HG03457 (cell line): ENCODE measurements at regions not wholly inside any gene's neighbourhood (a gene's known extent, or its start where the extent isn't known, plus 50 kb on each side); places are given as distances from the start of the nearest gene placed in this dataset.

Experiments used
- ATAC-seq: cut with Tn5 transposase; IDR thresholded peaks from one replicate; pipeline ENCODE4 v1.9.1; 2021; ENCODE audit warnings: moderate number of reproducible peaks; ENCODE audit not compliant: unreplicated experiment

- no peak for ATAC-seq
Observed at GRCh38 chr11:109856928-109857327, 236.3 kb upstream of the ZC3H12C start.

GRCh38 chr11:109857637-109858036 is 235.6 kb upstream of the ZC3H12C start:
- no peak for ATAC-seq

- ATAC-seq = no peak
Observed at GRCh38 chr11:109858152-109858551, 235.0 kb upstream of the ZC3H12C start.

- no peak for ATAC-seq
Observed at GRCh38 chr11:109859045-109859724, 234.0 kb upstream of the ZC3H12C start.

GRCh38 chr11:109862835-109863234 is 230.4 kb upstream of the ZC3H12C start:
- no peak for ATAC-seq

GRCh38 chr11:109864151-109864661 is 229.0 kb upstream of the ZC3H12C start:
- peak; percentile 93 for ATAC-seq

GRCh38 chr11:109864834-109865547 is 228.2 kb upstream of the ZC3H12C start:
- ATAC-seq = no peak

- no peak for ATAC-seq
Observed at GRCh38 chr11:109865548-109866186, 227.5 kb upstream of the ZC3H12C start.

- no peak for ATAC-seq
Observed at GRCh38 chr11:109867784-109868183, 225.4 kb upstream of the ZC3H12C start.

GRCh38 chr11:109869536-109869935 is 223.7 kb upstream of the ZC3H12C start:
- no peak for ATAC-seq

- ATAC-seq = no peak
Observed at GRCh38 chr11:109870297-109870696, 222.9 kb upstream of the ZC3H12C start.

GRCh38 chr11:109877043-109877442 is 216.1 kb upstream of the ZC3H12C start:
- ATAC-seq = no peak

- no peak for ATAC-seq
Observed at GRCh38 chr11:109884501-109884900, 208.7 kb upstream of the ZC3H12C start.

- no peak for ATAC-seq
Observed at GRCh38 chr11:109885006-109885405, 208.2 kb upstream of the ZC3H12C start.

GRCh38 chr11:109892321-109892794 is 200.8 kb upstream of the ZC3H12C start:
- no peak for ATAC-seq

- ATAC-seq = no peak
Observed at GRCh38 chr11:109894242-109894641, 198.9 kb upstream of the ZC3H12C start.

GRCh38 chr11:109898592-109898991 is 194.6 kb upstream of the ZC3H12C start:
- no peak for ATAC-seq

GRCh38 chr11:109902764-109903433 is 190.3 kb upstream of the ZC3H12C start:
- no peak for ATAC-seq

- ATAC-seq = no peak
Observed at GRCh38 chr11:109911488-109911887, 181.7 kb upstream of the ZC3H12C start.

GRCh38 chr11:109914038-109914437 is 179.2 kb upstream of the ZC3H12C start:
- ATAC-seq = no peak
